ENCODE measurements at regions not wholly inside any gene's neighbourhood (a gene's known extent, or its start where the extent isn't known, plus 50 kb on each side); places are given as distances from the start of the nearest gene placed in this dataset.

DNA sequence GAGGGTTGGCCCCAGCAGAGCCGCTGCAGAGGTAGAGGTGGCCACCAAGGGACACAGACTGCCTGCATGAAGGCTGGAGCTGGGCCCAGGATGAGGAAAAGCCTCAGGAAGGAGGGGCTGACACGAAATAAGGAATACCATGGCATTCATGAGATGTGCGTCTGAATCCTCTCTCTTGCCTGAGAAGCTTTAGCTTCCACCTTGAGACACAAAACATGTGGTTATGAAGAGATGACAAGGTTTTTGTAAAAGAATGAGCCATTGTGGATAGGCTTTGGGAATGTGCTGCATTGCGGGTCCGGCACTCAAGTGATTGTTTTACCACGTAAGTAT is 82.7 kb downstream of the DAD1 start:
- TF ChIP-seq EZH2 (IDR thresholded peaks at IDR 0.05) = no peak
- TF ChIP-seq POLR2AphosphoS5 (IDR thresholded peaks at IDR 0.05; ENCODE audit: borderline replicate concordance, low read depth, low read length) = no peak

Data from SK-N-MC (cell line).